Adrenal gland (tissue), 5 donors: ENCODE measurements at regions not wholly inside any gene's neighbourhood (a gene's known extent, or its start where the extent isn't known, plus 50 kb on each side); places are given as distances from the start of the nearest gene placed in this dataset.

Source experiments
- POLR2A ChIP-seq, 2 donors: fragments of 450-650 bp; IDR thresholded peaks; one replicate each; pipeline ENCODE4 v1.6.1; 2017; ENCODE audit warnings: antibody characterized with exemption in 2 of 2, mild to moderate bottlenecking in 2 of 2, moderate library complexity in 1 of 2
- TF ChIP-seq, protein P1 (sequence below), 6 experiments: fragments of 450-650 bp in 4 of 6; fragments of 200-600 bp in 2 of 6; sonication (generic) in 1 of 6; IDR thresholded peaks; 1 replicate in 5 of 6; 2 replicates in 1 of 6; pipeline versions ENCODE4 v1.5.1 to v1.8.0; 2016 to 2021; ENCODE audit warnings: antibody characterized with exemption in 6 of 6, mild to moderate bottlenecking in 2 of 6, moderate library complexity in 1 of 6
- donor health status: DM: no; HTN: no; CAD: no.

DNA sequence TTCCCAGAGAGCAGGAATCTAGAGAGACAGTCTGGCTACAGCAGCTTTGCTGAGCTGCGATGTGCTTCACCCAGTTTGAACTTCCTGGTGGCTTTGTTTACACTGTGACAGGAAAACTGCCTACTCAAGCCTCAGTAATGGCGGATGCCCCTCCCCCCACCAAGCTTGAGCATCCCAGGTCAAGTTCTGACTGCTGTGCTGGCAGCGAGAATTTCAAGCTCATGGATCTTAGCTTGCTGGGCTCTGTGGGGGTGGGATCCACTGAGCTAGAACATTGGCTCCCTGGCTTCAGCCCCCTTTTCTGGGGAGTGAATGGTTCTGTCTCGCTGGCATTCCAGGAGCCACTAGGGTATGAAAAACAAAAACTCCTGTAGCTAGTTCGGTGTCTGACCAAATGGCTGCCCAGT, 91.0 kb upstream of the ESR1 start:
- TF ChIP-seq, protein P1, sequence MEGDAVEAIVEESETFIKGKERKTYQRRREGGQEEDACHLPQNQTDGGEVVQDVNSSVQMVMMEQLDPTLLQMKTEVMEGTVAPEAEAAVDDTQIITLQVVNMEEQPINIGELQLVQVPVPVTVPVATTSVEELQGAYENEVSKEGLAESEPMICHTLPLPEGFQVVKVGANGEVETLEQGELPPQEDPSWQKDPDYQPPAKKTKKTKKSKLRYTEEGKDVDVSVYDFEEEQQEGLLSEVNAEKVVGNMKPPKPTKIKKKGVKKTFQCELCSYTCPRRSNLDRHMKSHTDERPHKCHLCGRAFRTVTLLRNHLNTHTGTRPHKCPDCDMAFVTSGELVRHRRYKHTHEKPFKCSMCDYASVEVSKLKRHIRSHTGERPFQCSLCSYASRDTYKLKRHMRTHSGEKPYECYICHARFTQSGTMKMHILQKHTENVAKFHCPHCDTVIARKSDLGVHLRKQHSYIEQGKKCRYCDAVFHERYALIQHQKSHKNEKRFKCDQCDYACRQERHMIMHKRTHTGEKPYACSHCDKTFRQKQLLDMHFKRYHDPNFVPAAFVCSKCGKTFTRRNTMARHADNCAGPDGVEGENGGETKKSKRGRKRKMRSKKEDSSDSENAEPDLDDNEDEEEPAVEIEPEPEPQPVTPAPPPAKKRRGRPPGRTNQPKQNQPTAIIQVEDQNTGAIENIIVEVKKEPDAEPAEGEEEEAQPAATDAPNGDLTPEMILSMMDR (IDR thresholded peaks at IDR 0.05): no peak
- no peak for TF ChIP-seq POLR2A (IDR thresholded peaks at IDR 0.05)
